SIG-M5 treated with dmso at 0.1 percent for 504 hours (cell line): ENCODE measurements at regions not wholly inside any gene's neighbourhood (a gene's known extent, or its start where the extent isn't known, plus 50 kb on each side); places are given as distances from the start of the nearest gene placed in this dataset.

Experiments
- DNase-seq: peaks from one replicate; lab custom pipeline; 2025; ENCODE audit not compliant: unreplicated experiment; lab: John Stamatoyannopoulos, UW

DNA sequence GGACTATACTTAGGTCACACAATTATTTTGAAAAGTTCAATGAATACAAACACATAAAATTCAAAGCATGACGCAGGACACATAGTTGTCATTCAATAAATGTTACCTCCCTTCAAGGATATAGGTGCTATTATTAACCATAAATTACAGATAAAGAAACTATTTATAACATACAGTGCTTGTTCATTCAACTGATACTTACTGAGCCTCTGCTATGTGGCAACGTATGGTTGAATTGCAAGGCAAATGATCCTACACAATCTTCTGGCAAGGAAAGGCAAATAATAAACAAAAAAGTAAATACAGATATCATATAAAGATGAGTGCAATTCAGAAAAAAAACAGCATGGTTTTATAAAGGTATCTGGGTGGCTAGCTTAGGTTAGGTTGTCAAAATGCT lies 614.7 kb downstream of the LTN1 start:
- DNase-seq = no peak

GRCh38 chr21:28375708-28376385 lies 616.8 kb downstream of the LTN1 start:
- DNase-seq = no peak

- DNase-seq = no peak
Measured at GRCh38 chr21:28374881-28375280, 617.8 kb downstream of the LTN1 start.

- no peak for DNase-seq
Measured at GRCh38 chr21:28371713-28372112, 621.0 kb downstream of the LTN1 start.

GRCh38 chr21:28359300-28359699 lies 633.4 kb downstream of the LTN1 start:
- DNase-seq = no peak

GRCh38 chr21:28358702-28359101 lies 634.0 kb downstream of the LTN1 start:
- no peak for DNase-seq

DNA sequence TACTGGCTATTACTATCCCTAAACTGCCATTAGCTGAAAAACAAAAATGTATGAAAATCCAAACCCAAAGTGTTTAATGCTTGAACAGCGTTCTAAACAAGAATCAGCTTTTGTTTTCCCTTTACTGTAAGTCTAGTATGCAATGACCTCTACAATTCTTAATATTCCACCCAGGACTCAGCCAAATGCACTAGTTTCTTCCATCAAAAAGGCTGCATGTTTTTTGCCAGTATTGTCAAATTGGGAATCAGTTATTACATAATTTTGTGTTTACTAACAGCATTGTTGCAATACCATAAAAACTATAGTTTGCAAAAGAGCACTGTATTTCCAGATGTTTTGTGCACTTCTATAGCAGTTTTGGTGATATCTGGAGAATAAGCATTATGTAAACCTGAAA lies 634.5 kb downstream of the LTN1 start:
- DNase-seq = no peak

- DNase-seq = no peak
Measured at GRCh38 chr21:28357743-28358142, 634.9 kb downstream of the LTN1 start.

GRCh38 chr21:28356422-28356821 lies 636.3 kb downstream of the LTN1 start:
- no peak for DNase-seq

DNA sequence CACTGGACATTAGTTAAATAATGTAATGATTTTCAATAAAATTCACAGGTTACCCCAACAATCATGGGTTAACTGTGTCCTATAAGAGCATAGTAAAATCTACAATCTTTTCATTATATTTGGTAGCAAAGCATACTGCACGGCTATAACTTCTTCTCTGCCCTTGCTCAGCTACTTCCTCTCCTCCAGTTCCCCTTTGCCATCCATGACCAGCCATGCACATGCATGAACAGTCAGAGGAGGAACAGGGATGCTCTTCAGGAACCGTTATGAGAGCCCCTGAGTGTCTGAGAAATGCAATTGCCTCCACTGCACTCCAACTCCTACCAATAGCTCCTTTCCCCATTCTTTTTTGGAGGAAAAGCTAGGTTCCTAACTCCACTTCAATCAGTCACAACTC lies 646.7 kb downstream of the LTN1 start:
- DNase-seq = peak; percentile 54

GRCh38 chr21:28344985-28345384 lies 647.7 kb downstream of the LTN1 start:
- no peak for DNase-seq

DNA sequence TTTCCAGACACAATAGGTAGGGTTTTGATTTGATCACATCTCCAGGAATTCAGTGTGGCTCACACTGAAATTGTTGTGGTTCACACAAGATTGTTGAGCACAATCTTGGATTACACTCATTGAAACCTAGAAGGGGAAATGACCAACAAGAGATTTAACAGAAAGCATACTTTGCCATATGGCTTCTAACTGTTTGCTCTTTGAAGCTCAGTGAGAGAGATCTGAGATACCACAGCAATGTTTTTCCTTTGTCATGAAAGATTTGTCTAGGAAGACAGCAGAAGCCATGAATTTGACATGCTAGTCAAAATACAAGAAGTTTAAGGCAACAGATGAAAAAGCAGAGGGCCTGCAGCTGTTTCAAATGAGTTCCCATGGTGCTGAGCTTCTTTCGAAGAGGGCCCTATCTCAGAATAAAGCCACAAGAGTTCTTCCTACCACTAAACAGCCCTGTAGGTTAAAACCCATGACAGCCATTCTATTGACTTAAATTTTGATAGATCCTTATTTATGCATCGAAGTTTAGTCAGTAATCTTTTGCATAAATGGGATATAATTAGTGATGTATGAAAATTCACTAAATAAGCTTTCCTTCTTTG lies 650.4 kb downstream of the LTN1 start:
- DNase-seq = no peak

DNA sequence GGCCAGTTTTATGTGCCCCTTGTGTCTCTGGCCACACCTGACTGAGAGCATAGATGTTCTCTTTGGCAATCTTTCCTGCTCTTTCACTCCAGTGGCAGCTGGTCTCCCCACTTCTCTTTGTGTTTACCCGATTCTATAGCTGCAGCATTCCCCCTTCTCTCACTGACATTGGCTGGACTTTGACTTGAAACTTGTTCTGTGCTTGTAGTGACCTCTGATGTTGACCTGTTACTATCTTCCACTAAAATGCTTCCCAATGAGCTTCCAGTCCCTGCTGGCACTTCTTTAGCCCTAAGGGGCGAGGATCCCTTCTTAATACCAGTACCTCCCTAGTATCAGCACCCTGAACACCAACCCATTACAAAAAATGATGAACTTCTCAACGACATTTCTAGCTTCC lies 653.3 kb downstream of the LTN1 start:
- DNase-seq = no peak

GRCh38 chr21:28338701-28339305 lies 653.9 kb downstream of the LTN1 start:
- DNase-seq = no peak

- DNase-seq = peak; percentile 52
Measured at GRCh38 chr21:28337315-28337714, 655.4 kb downstream of the LTN1 start.

DNA sequence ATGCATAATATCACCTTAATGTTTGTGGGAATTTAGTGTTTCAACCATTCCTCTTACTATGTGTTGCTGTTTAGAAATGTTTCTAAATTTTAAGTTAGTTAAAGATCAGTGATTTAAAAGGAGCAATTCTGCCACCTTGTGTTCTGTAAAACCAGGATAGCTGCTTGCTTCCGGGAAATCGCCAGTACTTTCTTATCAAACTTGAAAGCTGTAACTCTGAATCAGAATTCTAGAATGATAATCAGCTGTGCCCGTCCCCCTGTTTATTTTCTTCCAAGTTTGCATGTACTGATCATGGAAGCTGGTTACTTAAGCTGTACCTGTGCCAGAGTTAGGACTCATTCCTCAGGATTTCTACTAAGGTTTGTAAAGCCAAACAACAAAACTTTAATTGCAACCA lies 656.4 kb downstream of the LTN1 start:
- DNase-seq = peak; percentile 25

DNA sequence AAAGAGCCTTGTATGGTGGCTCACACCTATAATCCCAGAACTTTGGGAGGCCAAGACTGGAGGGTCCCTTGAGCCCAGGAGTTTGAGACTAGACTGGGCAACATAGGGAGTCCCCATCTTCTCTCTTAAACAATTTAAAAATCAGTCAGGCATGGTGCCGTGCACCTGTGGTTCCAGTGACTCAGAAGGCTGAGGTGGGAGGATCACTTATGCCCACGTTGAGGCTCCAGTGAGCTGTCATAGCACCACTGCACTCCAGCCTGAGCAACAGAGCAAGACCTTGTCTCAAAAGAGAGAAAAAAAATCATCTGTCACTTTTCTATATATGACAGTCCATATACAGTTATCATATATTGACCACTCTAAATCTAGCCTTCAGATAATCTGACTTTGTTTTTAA lies 658.3 kb downstream of the LTN1 start:
- DNase-seq = no peak

- no peak for DNase-seq
Measured at GRCh38 chr21:28333578-28334075, 659.0 kb downstream of the LTN1 start.

- no peak for DNase-seq
Measured at GRCh38 chr21:28332796-28333195, 659.9 kb downstream of the LTN1 start.

DNA sequence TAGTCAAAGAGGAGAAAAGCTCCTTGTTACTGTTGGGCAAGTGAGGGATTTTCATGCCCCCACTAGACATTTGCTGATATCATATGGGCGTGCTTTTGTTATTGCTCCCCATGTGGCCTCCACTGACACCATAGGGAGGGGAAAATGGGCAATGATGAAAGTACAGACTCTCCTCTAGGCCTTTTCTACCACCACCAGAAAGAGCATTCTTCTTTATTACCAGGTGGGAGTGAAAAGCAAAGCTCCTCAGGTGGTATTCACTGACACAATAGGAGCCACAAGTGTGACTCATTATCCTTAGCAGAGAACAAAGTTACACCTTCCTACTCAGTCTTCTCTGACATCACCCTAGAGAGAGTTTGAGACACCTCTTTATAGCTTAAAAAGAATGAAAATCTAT lies 667.1 kb downstream of the LTN1 start:
- DNase-seq = no peak

GRCh38 chr21:28324690-28325089 lies 668.0 kb downstream of the LTN1 start:
- DNase-seq = no peak

DNA sequence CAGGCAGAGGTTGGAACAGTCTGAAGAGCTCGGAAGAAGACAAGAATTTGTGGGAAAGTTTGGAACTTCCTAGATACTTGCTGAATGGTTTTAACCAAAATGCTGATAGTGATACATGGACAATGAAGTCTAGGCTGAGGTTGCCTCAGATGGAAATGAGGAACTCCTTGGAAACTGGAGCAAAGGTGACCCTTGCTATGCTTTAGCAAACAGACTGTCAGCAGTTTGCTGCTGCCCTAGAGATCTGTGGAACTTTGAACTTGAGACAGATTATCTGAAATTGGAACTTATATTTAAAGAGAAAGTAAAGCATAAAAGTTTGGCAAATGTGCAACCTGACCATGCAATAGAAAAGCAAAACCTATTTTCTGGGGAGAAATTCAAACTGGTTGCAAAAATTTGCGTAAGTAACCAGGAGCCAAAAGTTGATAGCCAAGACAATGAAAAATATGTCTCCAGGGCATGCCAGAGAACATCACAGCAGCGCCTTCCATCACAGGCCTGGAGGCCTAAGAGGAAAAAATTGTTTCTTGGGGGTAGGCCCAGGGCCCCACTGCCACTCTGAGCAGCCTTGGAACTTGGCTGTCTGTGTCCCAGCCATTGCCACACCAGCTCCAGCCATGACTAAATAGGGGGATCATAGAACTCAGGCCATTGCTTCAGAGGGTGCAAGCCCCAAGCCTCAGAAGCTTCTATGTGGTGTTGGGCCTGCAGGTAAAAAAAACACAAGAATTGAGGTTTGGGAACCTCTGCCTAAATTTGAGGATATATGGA lies 675.3 kb downstream of the LTN1 start:
- no peak for DNase-seq
